Heart right ventricle (tissue), 16 donors: ENCODE measurements at regions not wholly inside any gene's neighbourhood (a gene's known extent, or its start where the extent isn't known, plus 50 kb on each side); places are given as distances from the start of the nearest gene placed in this dataset.

Source experiments
- ATAC-seq, 8 donors: fragments of 200-7000 bp; cut with Tn5 transposase; one replicate each; pipeline ENCODE4 v1.9.1; 2020; ENCODE audit warnings: mild to moderate bottlenecking in 8 of 8, moderate library complexity in 8 of 8, moderate number of reproducible peaks in 1 of 8
- DNase-seq, 2 donors: peaks; one replicate each; pipeline ENCODE4 v3.0.0-alpha.2; 2020
- H3K27ac ChIP-seq, 10 donors: fragments of 200-600 bp; sonication (generic) in 2 of 10; one replicate each; pipeline versions ENCODE4 v1.5.0 to v1.8.0; 2020 to 2022; ENCODE audit warnings: mild to moderate bottlenecking in 3 of 10
- H3K27me3 ChIP-seq, 7 donors: fragments of 200-600 bp; one replicate each; pipeline ENCODE4 v1.8.0; 2021 to 2022; ENCODE audit warnings: mild to moderate bottlenecking in 2 of 7
- H3K36me3 ChIP-seq, 9 donors: fragments of 200-600 bp; sonication (generic) in 1 of 9; one replicate each; pipeline versions ENCODE4 v1.5.0 to v1.8.0; 2020 to 2022; ENCODE audit warnings: mild to moderate bottlenecking in 2 of 9
- H3K4me1 ChIP-seq, 9 donors: fragments of 200-600 bp; sonication (generic) in 1 of 9; one replicate each; pipeline versions ENCODE4 v1.5.0 to v1.8.0; 2020 to 2022; ENCODE audit warnings: mild to moderate bottlenecking in 4 of 9
- H3K4me3 ChIP-seq, 10 donors: fragments of 200-600 bp; sonication (generic) in 2 of 10; one replicate each; pipeline versions ENCODE4 v1.5.0 to v1.8.0; 2020 to 2022; ENCODE audit warnings: mild to moderate bottlenecking in 7 of 10, moderate library complexity in 2 of 10
- H3K9me3 ChIP-seq, 11 donors: fragments of 200-600 bp in 10 of 11; sonication (generic) in 2 of 11; one replicate each; pipeline versions ENCODE4 v1.5.0 to v1.8.0; 2013 to 2022; ENCODE audit warnings: mild to moderate bottlenecking in 2 of 11, control low read depth in 1 of 11, moderate library complexity in 1 of 11
- CTCF ChIP-seq, 9 donors: fragments of 200-600 bp; sonication (generic) in 2 of 9; IDR thresholded peaks; one replicate each; pipeline versions ENCODE4 v1.5.0 to v1.8.0; 2021 to 2022; ENCODE audit warnings: antibody characterized with exemption in 9 of 9, mild to moderate bottlenecking in 5 of 9, moderate library complexity in 1 of 9
- WGBS, 2 donors: extraction: QIAGEN DNeasy Blood & Tissue Kit; methylation state at CpG; one replicate each; pipeline ENCODE4 v1.1.7; 2013; ENCODE audit warnings: inconsistent platforms in 1 of 2; 5-methylcytosine and 5-hydroxymethylcytosine counted together
- intact Hi-C, 10 donors: fragments of 100-400 bp; cut with DNase I; formaldehyde crosslinking; loops; one replicate each; pipeline versions ENCODE4 v1.11.1 to v1.14.2; 2022
- donor health status: Arrhythmogenic right ventricular cardiomyopathy.
- donor health status: ischemic (EF 13 %, LVEDD 7.1; RV severe dilation, severe dysfunction).
- donor health status: healthy with polysubstance abuse.
- donor health status: DM: no; HTN: yes; CAD: no.
- donor health status: DM: no; HTN: no; CAD: no.
- donor health status: ischemic (EF 25% LVEDD 6.9; RV normal size, moderate dysfunction).
- donor health status: ischemic (EF 25% LVEDD 5.7; RV mildly dilated, moderate dysfunction).
- donor health status: healthy.
- donor health status: DM: yes; HTN: yes; CAD: no.
- donor health status: Ischemic cardiomyopathy.
- donor health status: ischemic (EF 35%, LVEDD 5.7; RV mildly dilated, moderate dysfunction).
- donor health status: nonischemic (EF 11% LVEDD 7.7; RV severe dilation, severe dysfunction).
- donor health status: DM: yes; HTN: yes; CAD: no.
- donor health status: PGD.
- donor health status: ischemic (EF 29% LVEDD 5.4; RV normal size, mild dysfunction).
- donor health status: nonischemic (EF 23%, LVEDD 6.1; RV moderate dilation, normal function).

GRCh38 chr3:70774641-70775040, 462.2 kb upstream of the MDFIC2 start:
- WGBS, 2 donors, result 82 to 90% methylated on average over 1 of the region's 1 CpG
- no peak overlapping the region for H3K27ac ChIP-seq
- TF ChIP-seq CTCF (IDR thresholded peaks at IDR 0.05), result no peak
- H3K36me3 ChIP-seq, result no peaks in the 10 kb centered on the region
- H3K4me1 ChIP-seq, result no peaks in the 10 kb centered on the region
- intact Hi-C loops, result no loop called here
- H3K9me3 ChIP-seq, result no peaks in the 10 kb centered on the region
- H3K27me3 ChIP-seq, result no peaks in the 10 kb centered on the region
- ATAC-seq (no peak), DNase-seq (no peak)
- H3K4me3 ChIP-seq, result no peak overlapping the region

- TF ChIP-seq CTCF (IDR thresholded peaks at IDR 0.05), result no peak
- Histone ChIP-seq H3K4me1 (peaks cover 0 to 1% (median 0%) of the 10 kb centered on the region in 9 donors), H3K27me3 (no peaks in the 10 kb centered on the region), H3K27ac (no peak overlapping the region), H3K36me3 (no peaks in the 10 kb centered on the region), H3K9me3 (peaks cover 0 to 3% (median 0%) of the 10 kb centered on the region in 11 donors), H3K4me3 (no peak overlapping the region)
- DNase-seq (no peak), ATAC-seq (no peak)
- WGBS, 2 donors, result 87% methylated on average over 4 of the region's 4 CpGs
- intact Hi-C loops, result no loop called here
Observed at GRCh38 chr3:70771426-70772147, 459.1 kb upstream of the MDFIC2 start.

- WGBS, 2 donors, result 83 to 90% methylated on average over 1 of the region's 1 CpG
- peaks cover 0 to 11% (median 0%) of the 10 kb centered on the region in 9 donors for H3K4me1 ChIP-seq
- H3K27ac ChIP-seq, result no peak overlapping the region
- DNase-seq, result no peak
- H3K36me3 ChIP-seq, result no peaks in the 10 kb centered on the region
- ATAC-seq, result no peak
- no peak overlapping the region for H3K4me3 ChIP-seq
- TF ChIP-seq CTCF (IDR thresholded peaks at IDR 0.05), result no peak
- intact Hi-C loops, result no loop called here
- no peaks in the 10 kb centered on the region for H3K27me3 ChIP-seq
- H3K9me3 ChIP-seq, result peaks cover 0 to 3% (median 0%) of the 10 kb centered on the region in 11 donors
Observed at GRCh38 chr3:70770650-70771049, 458.2 kb upstream of the MDFIC2 start.

- H3K4me1 ChIP-seq, result peaks cover 0 to 11% (median 0%) of the 10 kb centered on the region in 9 donors
- peaks cover 0 to 3% (median 0%) of the 10 kb centered on the region in 11 donors for H3K9me3 ChIP-seq
- DNase-seq (no peak), ATAC-seq (no peak)
- no peak for TF ChIP-seq CTCF (IDR thresholded peaks at IDR 0.05)
- intact Hi-C loops, result no loop called here
- no peaks in the 10 kb centered on the region for H3K27me3 ChIP-seq
- H3K4me3 ChIP-seq, result no peak overlapping the region
- WGBS, 2 donors, result 67 to 73% methylated on average over 2 of the region's 2 CpGs
- H3K27ac ChIP-seq, result no peak overlapping the region
- no peaks in the 10 kb centered on the region for H3K36me3 ChIP-seq
Observed at GRCh38 chr3:70766301-70766700, 453.9 kb upstream of the MDFIC2 start.
